HL-60 (cell line): ENCODE measurements at regions not wholly inside any gene's neighbourhood (a gene's known extent, or its start where the extent isn't known, plus 50 kb on each side); places are given as distances from the start of the nearest gene placed in this dataset.

Experiments
- GABPA ChIP-seq: IDR thresholded peaks from 2 replicates; pipeline ENCODE4 v1.6.1; 2012; ENCODE audit warnings: low read depth
- POLR2AphosphoS5 ChIP-seq: IDR thresholded peaks from 2 replicates; pipeline ENCODE4 v1.6.1; 2012; ENCODE audit warnings: low read depth
- SPI1 ChIP-seq: IDR thresholded peaks from 2 replicates; pipeline ENCODE4 v1.6.1; 2012; ENCODE audit warnings: low read depth, mild to moderate bottlenecking, borderline replicate concordance
- TF ChIP-seq, protein P1 (sequence below): IDR thresholded peaks from one replicate; pipeline ENCODE4 v1.5.1; 2011; ENCODE audit warnings: low read length, control low read depth, inconsistent platforms; ENCODE audit not compliant: insufficient read depth
- TF ChIP-seq, protein P2 (sequence below): IDR thresholded peaks from 2 replicates; pipeline ENCODE4 v1.6.1; 2012; ENCODE audit warnings: low read depth; ENCODE audit not compliant: insufficient replicate concordance

DNA sequence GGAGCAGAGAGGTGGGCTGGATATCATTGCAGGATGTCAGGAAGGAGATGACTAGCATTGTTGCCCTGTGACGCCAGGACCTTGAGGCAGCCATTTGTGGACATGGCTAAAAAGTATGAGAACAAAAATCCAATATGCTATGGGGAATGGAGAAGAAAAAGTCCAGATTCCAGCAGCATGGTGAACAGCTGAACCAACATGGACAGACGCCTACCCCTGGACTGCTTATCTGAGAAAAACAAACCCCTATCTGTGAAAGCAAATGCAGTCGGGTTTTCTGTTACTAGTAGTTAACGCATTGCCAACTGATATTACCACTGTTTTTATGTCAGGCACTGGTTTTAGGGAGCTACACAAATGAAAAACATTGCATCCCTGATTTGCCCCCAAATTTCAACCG, 251.2 kb upstream of the RORA start:
- TF ChIP-seq, protein P1, sequence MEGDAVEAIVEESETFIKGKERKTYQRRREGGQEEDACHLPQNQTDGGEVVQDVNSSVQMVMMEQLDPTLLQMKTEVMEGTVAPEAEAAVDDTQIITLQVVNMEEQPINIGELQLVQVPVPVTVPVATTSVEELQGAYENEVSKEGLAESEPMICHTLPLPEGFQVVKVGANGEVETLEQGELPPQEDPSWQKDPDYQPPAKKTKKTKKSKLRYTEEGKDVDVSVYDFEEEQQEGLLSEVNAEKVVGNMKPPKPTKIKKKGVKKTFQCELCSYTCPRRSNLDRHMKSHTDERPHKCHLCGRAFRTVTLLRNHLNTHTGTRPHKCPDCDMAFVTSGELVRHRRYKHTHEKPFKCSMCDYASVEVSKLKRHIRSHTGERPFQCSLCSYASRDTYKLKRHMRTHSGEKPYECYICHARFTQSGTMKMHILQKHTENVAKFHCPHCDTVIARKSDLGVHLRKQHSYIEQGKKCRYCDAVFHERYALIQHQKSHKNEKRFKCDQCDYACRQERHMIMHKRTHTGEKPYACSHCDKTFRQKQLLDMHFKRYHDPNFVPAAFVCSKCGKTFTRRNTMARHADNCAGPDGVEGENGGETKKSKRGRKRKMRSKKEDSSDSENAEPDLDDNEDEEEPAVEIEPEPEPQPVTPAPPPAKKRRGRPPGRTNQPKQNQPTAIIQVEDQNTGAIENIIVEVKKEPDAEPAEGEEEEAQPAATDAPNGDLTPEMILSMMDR, result no peak
- TF ChIP-seq POLR2AphosphoS5 (no peak), SPI1 (no peak), GABPA (no peak)
- TF ChIP-seq, protein P2, sequence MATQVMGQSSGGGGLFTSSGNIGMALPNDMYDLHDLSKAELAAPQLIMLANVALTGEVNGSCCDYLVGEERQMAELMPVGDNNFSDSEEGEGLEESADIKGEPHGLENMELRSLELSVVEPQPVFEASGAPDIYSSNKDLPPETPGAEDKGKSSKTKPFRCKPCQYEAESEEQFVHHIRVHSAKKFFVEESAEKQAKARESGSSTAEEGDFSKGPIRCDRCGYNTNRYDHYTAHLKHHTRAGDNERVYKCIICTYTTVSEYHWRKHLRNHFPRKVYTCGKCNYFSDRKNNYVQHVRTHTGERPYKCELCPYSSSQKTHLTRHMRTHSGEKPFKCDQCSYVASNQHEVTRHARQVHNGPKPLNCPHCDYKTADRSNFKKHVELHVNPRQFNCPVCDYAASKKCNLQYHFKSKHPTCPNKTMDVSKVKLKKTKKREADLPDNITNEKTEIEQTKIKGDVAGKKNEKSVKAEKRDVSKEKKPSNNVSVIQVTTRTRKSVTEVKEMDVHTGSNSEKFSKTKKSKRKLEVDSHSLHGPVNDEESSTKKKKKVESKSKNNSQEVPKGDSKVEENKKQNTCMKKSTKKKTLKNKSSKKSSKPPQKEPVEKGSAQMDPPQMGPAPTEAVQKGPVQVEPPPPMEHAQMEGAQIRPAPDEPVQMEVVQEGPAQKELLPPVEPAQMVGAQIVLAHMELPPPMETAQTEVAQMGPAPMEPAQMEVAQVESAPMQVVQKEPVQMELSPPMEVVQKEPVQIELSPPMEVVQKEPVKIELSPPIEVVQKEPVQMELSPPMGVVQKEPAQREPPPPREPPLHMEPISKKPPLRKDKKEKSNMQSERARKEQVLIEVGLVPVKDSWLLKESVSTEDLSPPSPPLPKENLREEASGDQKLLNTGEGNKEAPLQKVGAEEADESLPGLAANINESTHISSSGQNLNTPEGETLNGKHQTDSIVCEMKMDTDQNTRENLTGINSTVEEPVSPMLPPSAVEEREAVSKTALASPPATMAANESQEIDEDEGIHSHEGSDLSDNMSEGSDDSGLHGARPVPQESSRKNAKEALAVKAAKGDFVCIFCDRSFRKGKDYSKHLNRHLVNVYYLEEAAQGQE, result no peak
